HepG2 (cell line): ENCODE measurements at regions not wholly inside any gene's neighbourhood (a gene's known extent, or its start where the extent isn't known, plus 50 kb on each side); places are given as distances from the start of the nearest gene placed in this dataset.
"Not testable (repeated sequence)": the region's sequence is repeated elsewhere in the genome, so short reads cannot be mapped to it uniquely, and the experiment has no call there.

Experiments used
- ATAC-seq: fragments of 200-7000 bp; cut with Tn5 transposase; 3 replicates; pipeline ENCODE4 v1.9.1; 2020; ENCODE audit warnings: mild to moderate bottlenecking, moderate library complexity
- BruUV-seq: library from RNA; stranded (reverse); fragments of 400-500 nt; replicated peaks from 2 replicates; lab custom pipeline; 2021; lab: Mats Ljungman, UMichigan
- CTCF ChIA-PET: fragments of 300-600 bp; formaldehyde crosslinking; extraction: SDS; loops from one replicate; lab custom pipeline; 2021; ENCODE audit warnings: low total read pairs, inconsistent platforms, low intra/inter-chr PET ratio; lab: Yijun Ruan, JAX
- POLR2A ChIA-PET: fragments of 350-600 bp; sonication (Branson Sonifier 250); formaldehyde crosslinking; loops from one replicate; lab custom pipeline; 2020; ENCODE audit warnings: antibody characterized with exemption, inconsistent platforms; lab: Yijun Ruan, JAX
- DNase-seq: peaks from one replicate; pipeline ENCODE4 v3.0.0-alpha.2; 2015; ENCODE audit warnings: low spot score
- FAIRE-seq: peaks from 3 replicates; lab custom pipeline; 2011; peaks lifted over from hg19 to GRCh38; lab: Jason Lieb, UNC
- H2AFZ ChIP-seq: one replicate; pipeline ENCODE4 v1.6.1; 2011; ENCODE audit warnings: low read length, inconsistent platforms
- H3K27ac ChIP-seq: fragments of 300-600 bp; 3 replicates; pipeline ENCODE4 v1.8.0; 2011; ENCODE audit warnings: mixed run types, mild to moderate bottlenecking, mixed read lengths, low read length, inconsistent platforms; ENCODE audit not compliant: insufficient read depth; ENCODE audit errors: extremely low read length
- H3K27me3 ChIP-seq, 2 experiments: fragments of 200-600 bp in 1 of 2; 2 replicates in 1 of 2; 3 replicates in 1 of 2; pipeline versions ENCODE4 v1.6.0 to v1.8.0; 2011; ENCODE audit warnings: low read length in 2 of 2, mild to moderate bottlenecking in 2 of 2, moderate library complexity in 2 of 2, inconsistent platforms in 1 of 2; ENCODE audit not compliant: insufficient read depth in 2 of 2, control insufficient read depth in 1 of 2
- H3K36me3 ChIP-seq, 2 experiments: fragments of 200-600 bp in 1 of 2; replicated peaks in 1 of 2; 2 replicates in 1 of 2; 3 replicates in 1 of 2; pipeline versions ENCODE4 v1.5.1 to v1.8.0; 2011; ENCODE audit warnings: low read length in 2 of 2, inconsistent platforms in 1 of 2; ENCODE audit not compliant: insufficient read depth in 2 of 2, control insufficient read depth in 1 of 2
- H3K4me1 ChIP-seq: 2 replicates; pipeline ENCODE4 v1.5.1; 2012; ENCODE audit warnings: low read length, inconsistent platforms; ENCODE audit not compliant: insufficient read depth
- H3K4me2 ChIP-seq: 2 replicates; pipeline ENCODE4 v1.6.0; 2011; ENCODE audit warnings: low read depth, low read length, inconsistent platforms
- H3K4me3 ChIP-seq, 3 experiments: fragments of 200-600 bp in 1 of 3; sonication (generic), shearing (Covaris generic) in 1 of 3; replicated peaks in 1 of 3; 2 replicates each; pipeline ENCODE4 v1.5.1; 2011 to 2016; ENCODE audit warnings: low read length in 3 of 3, inconsistent platforms in 2 of 3, low read depth in 2 of 3, mild to moderate bottlenecking in 2 of 3, control low read depth in 1 of 3, mixed read lengths in 1 of 3; ENCODE audit not compliant: insufficient read depth in 1 of 3
- H3K79me2 ChIP-seq: one replicate; pipeline ENCODE4 v1.6.1; 2011; ENCODE audit warnings: low read length, inconsistent platforms; ENCODE audit not compliant: insufficient read depth
- H3K9ac ChIP-seq: 2 replicates; pipeline ENCODE4 v1.6.0; 2011; ENCODE audit warnings: mild to moderate bottlenecking, low read depth, low read length, inconsistent platforms; ENCODE audit not compliant: insufficient read depth
- H3K9me3 ChIP-seq: 2 replicates; pipeline ENCODE4 v1.5.1; 2012; ENCODE audit warnings: mild to moderate bottlenecking, low read length
- H4K20me1 ChIP-seq: 2 replicates; pipeline ENCODE4 v1.6.0; 2011; ENCODE audit warnings: inconsistent platforms, mild to moderate bottlenecking, low read length, moderate library complexity; ENCODE audit not compliant: insufficient read depth
- GZF1 ChIP-seq: sonication (generic); formaldehyde crosslinking; IDR thresholded peaks from 2 replicates; pipeline ENCODE4 v1.5.1; 2020; ENCODE audit warnings: mild to moderate bottlenecking, missing genetic modification reagents
- HDAC6 ChIP-seq: fragments of 200-600 bp; sonication (generic); IDR thresholded peaks from 2 replicates; pipeline ENCODE4 v1.7.0; 2017; ENCODE audit warnings: mild to moderate bottlenecking, antibody characterized with exemption, low read length, low read depth
- HNF1B ChIP-seq: sonication (generic); formaldehyde crosslinking; IDR thresholded peaks from 2 replicates; pipeline ENCODE4 v1.5.1; 2020; ENCODE audit warnings: mild to moderate bottlenecking, moderate library complexity, missing genetic modification reagents
- KLF11 ChIP-seq: IDR thresholded peaks from 2 replicates; pipeline ENCODE4 v1.6.1; 2016; ENCODE audit warnings: missing compliant biosample characterization
- KLF12 ChIP-seq: sonication (generic); formaldehyde crosslinking; IDR thresholded peaks from 2 replicates; pipeline ENCODE4 v1.4.0; 2020; ENCODE audit warnings: missing genetic modification reagents, borderline replicate concordance
- MAZ ChIP-seq, 2 experiments: sonication (generic) in 1 of 2; formaldehyde crosslinking in 1 of 2; IDR thresholded peaks; 2 replicates each; pipeline versions ENCODE4 v1.5.0 to v1.6.1; 2012 to 2020; ENCODE audit warnings: low read depth in 2 of 2, mild to moderate bottlenecking in 2 of 2, borderline replicate concordance in 1 of 2, improper control_type of control experiment in 1 of 2, low read length in 1 of 2, missing genetic modification reagents in 1 of 2, moderate library complexity in 1 of 2
- MBD4 ChIP-seq: IDR thresholded peaks from 2 replicates; pipeline ENCODE4 v1.6.1; 2012; ENCODE audit warnings: low read length, inconsistent platforms, borderline replicate concordance
- MBNL3 ChIP-seq: fragments of 250-450 bp; sonication (Bioruptor Pico); conservative IDR thresholded peaks from 2 replicates; pipeline ENCODE4 v1.8.0; 2022; ENCODE audit warnings: mild to moderate bottlenecking, inconsistent platforms
- ZNF557 ChIP-seq: sonication (generic); formaldehyde crosslinking; IDR thresholded peaks from 2 replicates; pipeline ENCODE4 v1.4.0; 2020; ENCODE audit warnings: missing genetic modification reagents
- WGBS: methylation state at CpG from one replicate; pipeline ENCODE4 v1.1.6; 2017; ENCODE audit warnings: low lambda C conversion rate; 5-methylcytosine and 5-hydroxymethylcytosine counted together
- in situ Hi-C: cut with HindIII; loops from 2 replicates; pipeline ENCODE4 v1.10.0; 2017; ENCODE audit warnings: low pct_unique_long_range_greater_than_20kb; ENCODE audit not compliant: extremely low pct_ligation_motif_present
- intact Hi-C: fragments of 100-400 bp; cut with micrococcal nuclease; formaldehyde crosslinking; loops from one replicate; pipeline ENCODE4 v1.10.0; 2022; ENCODE audit not compliant: unreplicated experiment
- TF ChIP-seq, protein P1 (sequence below): sonication (generic); formaldehyde crosslinking; IDR thresholded peaks from 2 replicates; pipeline ENCODE4 v1.8.0; 2022; ENCODE audit warnings: mild to moderate bottlenecking, missing genetic modification reagents
- TF ChIP-seq, protein P2 (sequence below): sonication (generic); formaldehyde crosslinking; IDR thresholded peaks from 2 replicates; pipeline ENCODE4 v1.4.0; 2020; ENCODE audit warnings: missing genetic modification reagents

- Histone ChIP-seq H3K4me2 (no peak overlapping the region), H3K27ac (no peak overlapping the region), H3K4me1 (no peaks in the 10 kb centered on the region), H3K9ac (no peak overlapping the region), H3K27me3 (peaks cover 0 to 4% of the 10 kb centered on the region in 2 experiments; a peak in 1 of 5 replicates), H3K4me3 (no peak overlapping the region), H4K20me1 (no peaks in the 10 kb centered on the region), H3K36me3 (no peaks in the 10 kb centered on the region), H3K79me2 (no peaks in the 10 kb centered on the region), H3K9me3 (no peaks in the 10 kb centered on the region), H2AFZ (no peak overlapping the region)
- no TSS peak for BruUV-seq
- CTCF ChIA-PET = no interaction called here
- 10% methylated on average over 1 of the region's 1 CpG for WGBS
- FAIRE-seq = no peak
- POLR2A ChIA-PET = no interaction called here
- no peak for TF ChIP-seq MAZ (IDR thresholded peaks at IDR 0.05; ENCODE audit: borderline replicate concordance, low read depth, low read length)
- no peak for TF ChIP-seq MAZ (CRISPR knock-in tag; IDR thresholded peaks at IDR 0.05; ENCODE audit: low read depth)
- TF ChIP-seq HDAC6 = no peak
- no peak for TF ChIP-seq MBNL3 (CRISPR knock-in tag)
- TF ChIP-seq, protein P1, sequence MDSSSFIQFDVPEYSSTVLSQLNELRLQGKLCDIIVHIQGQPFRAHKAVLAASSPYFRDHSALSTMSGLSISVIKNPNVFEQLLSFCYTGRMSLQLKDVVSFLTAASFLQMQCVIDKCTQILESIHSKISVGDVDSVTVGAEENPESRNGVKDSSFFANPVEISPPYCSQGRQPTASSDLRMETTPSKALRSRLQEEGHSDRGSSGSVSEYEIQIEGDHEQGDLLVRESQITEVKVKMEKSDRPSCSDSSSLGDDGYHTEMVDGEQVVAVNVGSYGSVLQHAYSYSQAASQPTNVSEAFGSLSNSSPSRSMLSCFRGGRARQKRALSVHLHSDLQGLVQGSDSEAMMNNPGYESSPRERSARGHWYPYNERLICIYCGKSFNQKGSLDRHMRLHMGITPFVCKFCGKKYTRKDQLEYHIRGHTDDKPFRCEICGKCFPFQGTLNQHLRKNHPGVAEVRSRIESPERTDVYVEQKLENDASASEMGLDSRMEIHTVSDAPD (CRISPR knock-in tag) = no peak
- TF ChIP-seq KLF12 = no peak
- TF ChIP-seq GZF1 = no peak
- TF ChIP-seq, protein P2, sequence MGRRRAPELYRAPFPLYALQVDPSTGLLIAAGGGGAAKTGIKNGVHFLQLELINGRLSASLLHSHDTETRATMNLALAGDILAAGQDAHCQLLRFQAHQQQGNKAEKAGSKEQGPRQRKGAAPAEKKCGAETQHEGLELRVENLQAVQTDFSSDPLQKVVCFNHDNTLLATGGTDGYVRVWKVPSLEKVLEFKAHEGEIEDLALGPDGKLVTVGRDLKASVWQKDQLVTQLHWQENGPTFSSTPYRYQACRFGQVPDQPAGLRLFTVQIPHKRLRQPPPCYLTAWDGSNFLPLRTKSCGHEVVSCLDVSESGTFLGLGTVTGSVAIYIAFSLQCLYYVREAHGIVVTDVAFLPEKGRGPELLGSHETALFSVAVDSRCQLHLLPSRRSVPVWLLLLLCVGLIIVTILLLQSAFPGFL (CRISPR knock-in tag) = no peak
- TF ChIP-seq HNF1B (CRISPR knock-in tag) = no peak
- no peak for TF ChIP-seq ZNF557 (CRISPR knock-in tag)
- TF ChIP-seq KLF11 = no peak
- no peak for TF ChIP-seq MBD4
- no peak for DNase-seq
- intact Hi-C loops (no loop called here), in situ Hi-C loops (no loop called here)
- no peak for ATAC-seq
Measured at GRCh38 chr2:104977958-104978357, 59.9 kb upstream of the MRPS9 start.

- H4K20me1 ChIP-seq, CTCF ChIA-PET, H3K4me1 ChIP-seq, H3K36me3 ChIP-seq, intact Hi-C loops, POLR2A ChIA-PET, H3K9me3 ChIP-seq, H2AFZ ChIP-seq, ATAC-seq, H3K4me3 ChIP-seq, H3K79me2 ChIP-seq, H3K9ac ChIP-seq, H3K27me3 ChIP-seq, DNase-seq, H3K27ac ChIP-seq, in situ Hi-C loops, H3K4me2 ChIP-seq, BruUV-seq: not testable (repeated sequence)
- FAIRE-seq = peak; percentile 53
- WGBS = 15% methylated on average over 6 of the region's 6 CpGs
Measured at GRCh38 chr2:104979786-104980185, 58.1 kb upstream of the MRPS9 start.
